ENCODE measurements at regions not wholly inside any gene's neighbourhood (a gene's known extent, or its start where the extent isn't known, plus 50 kb on each side); places are given as distances from the start of the nearest gene placed in this dataset.

GRCh38 chr18:56202678-56203077 is 435.7 kb downstream of the TXNL1 start:
- TF ChIP-seq CTCF (IDR thresholded peaks at IDR 0.05) = no peak
- TF ChIP-seq POLR2A (IDR thresholded peaks at IDR 0.05) = no peak

All from prostate gland (tissue), 2 donors.